GM21447 (cell line): ENCODE measurements at regions not wholly inside any gene's neighbourhood (a gene's known extent, or its start where the extent isn't known, plus 50 kb on each side); places are given as distances from the start of the nearest gene placed in this dataset.

Experiments used
- ATAC-seq: cut with Tn5 transposase; IDR thresholded peaks from one replicate; pipeline ENCODE4 v1.9.1; 2021; ENCODE audit not compliant: unreplicated experiment

GRCh38 chr6:44050872-44051505 is 76.3 kb downstream of the MRPL14 start:
- no peak for ATAC-seq

- ATAC-seq = no peak
Measured at GRCh38 chr6:44049989-44050871, 77.0 kb downstream of the MRPL14 start.

GRCh38 chr6:44049163-44049988 is 77.9 kb downstream of the MRPL14 start:
- ATAC-seq = no peak

- ATAC-seq = no peak
Measured at GRCh38 chr6:44048277-44048676, 79.0 kb downstream of the MRPL14 start.

GRCh38 chr6:44047801-44048200 is 79.5 kb downstream of the MRPL14 start:
- no peak for ATAC-seq

- no peak for ATAC-seq
Measured at GRCh38 chr6:44047179-44047546, 80.1 kb downstream of the MRPL14 start.

- ATAC-seq = no peak
Measured at GRCh38 chr6:44046516-44047178, 80.6 kb downstream of the MRPL14 start.

GRCh38 chr6:44045672-44046015 is 81.6 kb downstream of the MRPL14 start:
- no peak for ATAC-seq

GRCh38 chr6:44044940-44045671 is 82.1 kb downstream of the MRPL14 start:
- ATAC-seq = no peak

GRCh38 chr6:44044154-44044539 is 83.1 kb downstream of the MRPL14 start:
- no peak for ATAC-seq

GRCh38 chr6:44043479-44044153 is 83.6 kb downstream of the MRPL14 start:
- no peak for ATAC-seq

GRCh38 chr6:44042989-44043478 is 84.2 kb downstream of the MRPL14 start:
- ATAC-seq = no peak

- no peak for ATAC-seq
Measured at GRCh38 chr6:44042261-44042988, 84.8 kb downstream of the MRPL14 start.

- no peak for ATAC-seq
Measured at GRCh38 chr6:44041461-44042260, 85.6 kb downstream of the MRPL14 start.

- ATAC-seq = no peak
Measured at GRCh38 chr6:44040786-44041185, 86.5 kb downstream of the MRPL14 start.

GRCh38 chr6:44039839-44040350 is 87.4 kb downstream of the MRPL14 start:
- ATAC-seq = no peak

- ATAC-seq = no peak
Measured at GRCh38 chr6:44039191-44039719, 88.0 kb downstream of the MRPL14 start.

- no peak for ATAC-seq
Measured at GRCh38 chr6:44038543-44039065, 88.6 kb downstream of the MRPL14 start.
